Neural cell (in vitro differentiated cells): ENCODE measurements at regions not wholly inside any gene's neighbourhood (a gene's known extent, or its start where the extent isn't known, plus 50 kb on each side); places are given as distances from the start of the nearest gene placed in this dataset.

Experiments
- H2AFZ ChIP-seq: fragments of 200-600, 300-800 bp; sonication (generic), shearing (Covaris generic); 2 replicates; pipeline ENCODE4 v1.6.0; 2014; ENCODE audit warnings: low read depth, mild to moderate bottlenecking, antibody characterized with exemption, low read length, moderate library complexity
- H3F3A ChIP-seq: fragments of 200-600 bp; shearing (Covaris generic); 2 replicates; pipeline ENCODE4 v1.6.1; 2016; ENCODE audit warnings: mild to moderate bottlenecking, moderate library complexity, mixed read lengths, antibody characterized with exemption, low read length; ENCODE audit not compliant: insufficient read depth, poor library complexity, severe bottlenecking
- H3K27ac ChIP-seq: fragments of 200-600, 300-800 bp; sonication (generic), shearing (Covaris generic); 2 replicates; pipeline ENCODE4 v1.5.1; 2014; ENCODE audit warnings: mild to moderate bottlenecking, low read length, moderate library complexity
- H3K27me3 ChIP-seq: fragments of 300-800, 200-600 bp; sonication (generic), shearing (Covaris generic); 2 replicates; pipeline ENCODE4 v1.6.0; 2014; ENCODE audit warnings: mild to moderate bottlenecking, low read depth, low read length, moderate library complexity; ENCODE audit not compliant: insufficient read depth
- H3K36me3 ChIP-seq: fragments of 300-800, 200-600 bp; sonication (generic), shearing (Covaris generic); 2 replicates; pipeline ENCODE4 v1.5.1; 2014; ENCODE audit warnings: mild to moderate bottlenecking, antibody characterized with exemption, low read length, moderate library complexity; ENCODE audit not compliant: insufficient read depth
- H3K4me2 ChIP-seq: fragments of 300-800, 200-600 bp; sonication (generic), shearing (Covaris generic); 2 replicates; pipeline ENCODE4 v1.6.0; 2014; ENCODE audit warnings: mild to moderate bottlenecking, low read length
- H3K4me3 ChIP-seq: fragments of 300-800, 200-600 bp; sonication (generic), shearing (Covaris generic); 2 replicates; pipeline ENCODE4 v1.5.1; 2014; ENCODE audit warnings: mild to moderate bottlenecking, low read length, moderate library complexity
- H3K79me2 ChIP-seq: fragments of 200-600 bp; shearing (Covaris generic); replicated peaks from 2 replicates; pipeline ENCODE4 v1.6.0; 2014; ENCODE audit warnings: mild to moderate bottlenecking, low read length, moderate library complexity; ENCODE audit not compliant: insufficient read depth
- H3K9ac ChIP-seq: fragments of 300-800, 200-600 bp; sonication (generic), shearing (Covaris generic); 2 replicates; pipeline ENCODE4 v1.6.1; 2016; ENCODE audit warnings: mild to moderate bottlenecking, low read length, mixed read lengths
- H3K9me2 ChIP-seq: fragments of 200-600 bp; shearing (Covaris generic); 2 replicates; pipeline ENCODE4 v1.6.1; 2016; ENCODE audit warnings: mild to moderate bottlenecking, low read length, mixed read lengths; ENCODE audit not compliant: insufficient read depth
- H3K9me3 ChIP-seq: fragments of 200-600, 300-800 bp; sonication (generic), shearing (Covaris generic); 2 replicates; pipeline ENCODE4 v1.6.1; 2016; ENCODE audit warnings: mild to moderate bottlenecking, mixed run types, low read length, moderate library complexity, mixed read lengths
- H4K20me1 ChIP-seq: fragments of 200-600 bp; shearing (Covaris generic); 2 replicates; pipeline ENCODE4 v1.6.1; 2016; ENCODE audit warnings: mild to moderate bottlenecking, mixed run types; ENCODE audit not compliant: insufficient read depth
- CTCF ChIP-seq: fragments of 450-650 bp; IDR thresholded peaks from 2 replicates; pipeline ENCODE4 v1.5.1; 2014; ENCODE audit warnings: antibody characterized with exemption, mild to moderate bottlenecking, moderate library complexity; ENCODE audit not compliant: poor library complexity, severe bottlenecking
- EP300 ChIP-seq: fragments of 450-650 bp; conservative IDR thresholded peaks from 2 replicates; pipeline ENCODE4 v1.6.1; 2014; ENCODE audit warnings: antibody characterized with exemption, mild to moderate bottlenecking, moderate library complexity; ENCODE audit not compliant: poor library complexity, severe bottlenecking
- EZH2 ChIP-seq: fragments of 200-600, 300-800 bp; shearing (Covaris generic), sonication (generic); IDR thresholded peaks from 2 replicates; pipeline ENCODE4 v1.6.1; 2014; ENCODE audit warnings: antibody characterized with exemption, low read length, borderline replicate concordance, mild to moderate bottlenecking; ENCODE audit not compliant: insufficient read depth, poor library complexity, severe bottlenecking
- MXI1 ChIP-seq: fragments of 450-650 bp; conservative IDR thresholded peaks from 2 replicates; pipeline ENCODE4 v1.6.1; 2014; ENCODE audit warnings: antibody characterized with exemption, mild to moderate bottlenecking; ENCODE audit not compliant: poor library complexity, severe bottlenecking
- POLR2AphosphoS5 ChIP-seq: IDR thresholded peaks from 2 replicates; pipeline ENCODE4 v1.6.1; 2012
- RAD21 ChIP-seq: fragments of 450-650 bp; conservative IDR thresholded peaks from 2 replicates; pipeline ENCODE4 v1.6.1; 2014; ENCODE audit warnings: antibody characterized with exemption, mild to moderate bottlenecking, moderate library complexity
- REST ChIP-seq: IDR thresholded peaks from 2 replicates; pipeline ENCODE4 v1.6.1; 2012; ENCODE audit warnings: borderline replicate concordance
- SMC3 ChIP-seq: fragments of 450-650 bp; conservative IDR thresholded peaks from 2 replicates; pipeline ENCODE4 v1.6.1; 2014; ENCODE audit warnings: antibody characterized with exemption, mild to moderate bottlenecking, moderate library complexity; ENCODE audit not compliant: poor library complexity
- TAF1 ChIP-seq: IDR thresholded peaks from 2 replicates; pipeline ENCODE4 v1.6.1; 2012; ENCODE audit warnings: low read depth

GRCh38 chr7:66558660-66559465, 69.8 kb upstream of the KCTD7 start:
- H3K79me2 ChIP-seq, result no peaks in the 10 kb centered on the region

GRCh38 chr7:66564045-66564444, 64.6 kb upstream of the KCTD7 start:
- no peaks in the 10 kb centered on the region for H3K9me2 ChIP-seq
- H3K9ac ChIP-seq, result no peak overlapping the region
- H2AFZ ChIP-seq, result no peak overlapping the region
- no peaks in the 10 kb centered on the region for H4K20me1 ChIP-seq
- H3K79me2 ChIP-seq, result peaks cover 8% of the 10 kb centered on the region
- no peak overlapping the region for H3K27ac ChIP-seq
- H3K4me2 ChIP-seq, result no peak overlapping the region
- H3K27me3 ChIP-seq, result no peaks in the 10 kb centered on the region
- no peaks in the 10 kb centered on the region for H3K9me3 ChIP-seq
- H3K36me3 ChIP-seq, result no peaks in the 10 kb centered on the region
- H3F3A ChIP-seq, result no peaks in the 10 kb centered on the region
- H3K4me3 ChIP-seq, result no peak overlapping the region
- TF ChIP-seq EZH2 (no peak), RAD21 (no peak), SMC3 (no peak), REST (no peak), EP300 (no peak), TAF1 (no peak), MXI1 (no peak), POLR2AphosphoS5 (no peak)

More at GRCh38 chr7:66558660-66559465, 69.8 kb upstream of the KCTD7 start:
- Histone ChIP-seq H3K27ac (no peak overlapping the region), H3K27me3 (no peaks in the 10 kb centered on the region), H3K9me3 (no peaks in the 10 kb centered on the region), H3K4me3 (no peak overlapping the region), H3K36me3 (no peaks in the 10 kb centered on the region), H3K9me2 (no peaks in the 10 kb centered on the region), H3K4me2 (no peak overlapping the region), H2AFZ (no peak overlapping the region), H3K9ac (no peak overlapping the region), H4K20me1 (no peaks in the 10 kb centered on the region), H3F3A (no peaks in the 10 kb centered on the region)
- TF ChIP-seq EZH2, result no peak
- no peak for TF ChIP-seq TAF1
- no peak for TF ChIP-seq SMC3
- no peak for TF ChIP-seq RAD21
- TF ChIP-seq REST, result no peak
- no peak for TF ChIP-seq POLR2AphosphoS5
- TF ChIP-seq MXI1, result no peak
- TF ChIP-seq CTCF, result no peak
- TF ChIP-seq EP300, result no peak
